Cerebellar cortex (tissue), 1 donor: ENCODE measurements at regions not wholly inside any gene's neighbourhood (a gene's known extent, or its start where the extent isn't known, plus 50 kb on each side); places are given as distances from the start of the nearest gene placed in this dataset.
"Not testable (repeated sequence)": the region's sequence is repeated elsewhere in the genome, so short reads cannot be mapped to it uniquely, and the experiment has no call there.

Experiments used
- DNase-seq: peaks from one replicate; pipeline ENCODE4 v3.0.0-alpha.2; 2015; ENCODE audit warnings: low spot score

- no peak for DNase-seq
These were observed 356.3 kb upstream of the C16orf82 start for GRCh38 chr16:26710450-26710849.

GRCh38 chr16:26712876-26713275 lies 353.9 kb upstream of the C16orf82 start:
- no peak for DNase-seq

GRCh38 chr16:26715969-26716368 lies 350.8 kb upstream of the C16orf82 start:
- no peak for DNase-seq

- DNase-seq: no peak
These were observed 348.9 kb upstream of the C16orf82 start for GRCh38 chr16:26717826-26718225.

GRCh38 chr16:26721290-26721689 lies 345.4 kb upstream of the C16orf82 start:
- no peak for DNase-seq

- DNase-seq: not testable (repeated sequence)
These were observed 344.8 kb upstream of the C16orf82 start for GRCh38 chr16:26721957-26722356.

GRCh38 chr16:26724189-26724588 lies 342.5 kb upstream of the C16orf82 start:
- DNase-seq: no peak

- no peak for DNase-seq
These were observed 338.9 kb upstream of the C16orf82 start for GRCh38 chr16:26727848-26728247.

- DNase-seq: no peak
These were observed 336.7 kb upstream of the C16orf82 start for GRCh38 chr16:26729951-26730541.

- DNase-seq: no peak
These were observed 335.0 kb upstream of the C16orf82 start for GRCh38 chr16:26731729-26732128.

GRCh38 chr16:26733710-26734109 lies 333.0 kb upstream of the C16orf82 start:
- no peak for DNase-seq

GRCh38 chr16:26735521-26735920 lies 331.2 kb upstream of the C16orf82 start:
- DNase-seq: no peak

- no peak for DNase-seq
These were observed 330.6 kb upstream of the C16orf82 start for GRCh38 chr16:26736084-26736483.

- DNase-seq: no peak
These were observed 326.0 kb upstream of the C16orf82 start for GRCh38 chr16:26740771-26741170.

GRCh38 chr16:26742040-26742439 lies 324.7 kb upstream of the C16orf82 start:
- no peak for DNase-seq

- no peak for DNase-seq
These were observed 322.3 kb upstream of the C16orf82 start for GRCh38 chr16:26744430-26744829.

- no peak for DNase-seq
These were observed 319.0 kb upstream of the C16orf82 start for GRCh38 chr16:26747760-26748159.

GRCh38 chr16:26749072-26749471 lies 317.7 kb upstream of the C16orf82 start:
- no peak for DNase-seq

GRCh38 chr16:26752166-26752565 lies 314.6 kb upstream of the C16orf82 start:
- no peak for DNase-seq

- DNase-seq: no peak
These were observed 310.1 kb upstream of the C16orf82 start for GRCh38 chr16:26756633-26757032.

GRCh38 chr16:26762594-26762993 lies 304.1 kb upstream of the C16orf82 start:
- DNase-seq: no peak

GRCh38 chr16:26765087-26765486 lies 301.6 kb upstream of the C16orf82 start:
- no peak for DNase-seq

GRCh38 chr16:26768385-26769010 lies 298.2 kb upstream of the C16orf82 start:
- no peak for DNase-seq

GRCh38 chr16:26770547-26770946 lies 296.2 kb upstream of the C16orf82 start:
- DNase-seq: no peak
